HG03097 (cell line): ENCODE measurements at regions not wholly inside any gene's neighbourhood (a gene's known extent, or its start where the extent isn't known, plus 50 kb on each side); places are given as distances from the start of the nearest gene placed in this dataset.

Source experiments
- ATAC-seq: cut with Tn5 transposase; IDR thresholded peaks from one replicate; pipeline ENCODE4 v1.9.1; 2021; ENCODE audit not compliant: unreplicated experiment, low FRiP score

- ATAC-seq, result no peak
Measured at GRCh38 chr13:72386138-72386684, 341.2 kb downstream of the MZT1 start.

GRCh38 chr13:72384879-72385278, 342.6 kb downstream of the MZT1 start:
- no peak for ATAC-seq

- ATAC-seq, result no peak
Measured at GRCh38 chr13:72384186-72384823, 343.1 kb downstream of the MZT1 start.

GRCh38 chr13:72383646-72384045, 343.8 kb downstream of the MZT1 start:
- no peak for ATAC-seq

GRCh38 chr13:72379581-72379980, 347.8 kb downstream of the MZT1 start:
- no peak for ATAC-seq

GRCh38 chr13:72368031-72368430, 359.4 kb downstream of the MZT1 start:
- no peak for ATAC-seq

GRCh38 chr13:72346716-72347115, 380.7 kb downstream of the MZT1 start:
- ATAC-seq, result no peak

- no peak for ATAC-seq
Measured at GRCh38 chr13:72342364-72342763, 385.1 kb downstream of the MZT1 start.

- no peak for ATAC-seq
Measured at GRCh38 chr13:72341904-72342303, 385.5 kb downstream of the MZT1 start.

- ATAC-seq, result no peak
Measured at GRCh38 chr13:72317346-72318109, 409.9 kb downstream of the MZT1 start.

GRCh38 chr13:72316716-72317115, 410.7 kb downstream of the MZT1 start:
- no peak for ATAC-seq

- no peak for ATAC-seq
Measured at GRCh38 chr13:72315312-72315711, 412.1 kb downstream of the MZT1 start.

- no peak for ATAC-seq
Measured at GRCh38 chr13:72314210-72314609, 413.2 kb downstream of the MZT1 start.

- ATAC-seq, result no peak
Measured at GRCh38 chr13:72313546-72313945, 413.9 kb downstream of the MZT1 start.

GRCh38 chr13:72303941-72304746, 423.3 kb downstream of the MZT1 start:
- no peak for ATAC-seq

GRCh38 chr13:72296246-72296645, 429.2 kb upstream of the DACH1 start:
- ATAC-seq, result no peak

GRCh38 chr13:72295153-72295552, 428.1 kb upstream of the DACH1 start:
- ATAC-seq, result no peak

GRCh38 chr13:72293206-72293605, 426.2 kb upstream of the DACH1 start:
- ATAC-seq, result no peak

GRCh38 chr13:72290962-72291681, 424.1 kb upstream of the DACH1 start:
- no peak for ATAC-seq

- ATAC-seq, result no peak
Measured at GRCh38 chr13:72286421-72286820, 419.4 kb upstream of the DACH1 start.

- ATAC-seq, result no peak
Measured at GRCh38 chr13:72284791-72285190, 417.8 kb upstream of the DACH1 start.
